ENCODE measurements at regions not wholly inside any gene's neighbourhood (a gene's known extent, or its start where the extent isn't known, plus 50 kb on each side); places are given as distances from the start of the nearest gene placed in this dataset.
"Not testable (repeated sequence)": the region's sequence is repeated elsewhere in the genome, so short reads cannot be mapped to it uniquely, and the experiment has no call there.

- DNase-seq = no peak
Observed at GRCh38 chr21:15442743-15443469, 286.9 kb upstream of the USP25 start.

GRCh38 chr21:15443740-15444117 is 286.1 kb upstream of the USP25 start:
- no peak for DNase-seq

GRCh38 chr21:15444118-15444960 is 285.4 kb upstream of the USP25 start:
- DNase-seq = no peak

- DNase-seq = no peak
Observed at GRCh38 chr21:15445327-15445726, 284.5 kb upstream of the USP25 start.

- no peak for DNase-seq
Observed at GRCh38 chr21:15446223-15446622, 283.6 kb upstream of the USP25 start.

GRCh38 chr21:15449556-15449955 is 280.2 kb upstream of the USP25 start:
- DNase-seq = no peak

- no peak for DNase-seq
Observed at GRCh38 chr21:15453261-15453660, 276.5 kb upstream of the USP25 start.

- DNase-seq = not testable (repeated sequence)
Observed at GRCh38 chr21:15453785-15454184, 276.0 kb upstream of the USP25 start.

GRCh38 chr21:15454931-15455330 is 274.9 kb upstream of the USP25 start:
- DNase-seq = not testable (repeated sequence)

- no peak for DNase-seq
Observed at GRCh38 chr21:15455819-15456462, 273.8 kb upstream of the USP25 start.

- no peak for DNase-seq
Observed at GRCh38 chr21:15457965-15458364, 271.8 kb upstream of the USP25 start.

GRCh38 chr21:15462092-15462491 is 267.7 kb upstream of the USP25 start:
- no peak for DNase-seq

- DNase-seq = no peak
Observed at GRCh38 chr21:15466329-15466728, 263.5 kb upstream of the USP25 start.

GRCh38 chr21:15468368-15468767 is 261.4 kb upstream of the USP25 start:
- no peak for DNase-seq

GRCh38 chr21:15472108-15473040 is 257.4 kb upstream of the USP25 start:
- no peak for DNase-seq

- DNase-seq = not testable (repeated sequence)
Observed at GRCh38 chr21:15477773-15478172, 252.0 kb upstream of the USP25 start.

GRCh38 chr21:15480160-15480559 is 249.6 kb upstream of the USP25 start:
- DNase-seq = peak in 1 of 2 experiments; percentile 4

GRCh38 chr21:15483138-15483780 is 246.5 kb upstream of the USP25 start:
- peak; percentile 67 to 73 for DNase-seq

- DNase-seq = no peak
Observed at GRCh38 chr21:15486460-15487195, 243.2 kb upstream of the USP25 start.

- no peak for DNase-seq
Observed at GRCh38 chr21:15487196-15487550, 242.6 kb upstream of the USP25 start.

- DNase-seq = no peak
Observed at GRCh38 chr21:15491100-15491499, 238.7 kb upstream of the USP25 start.
